Stomach (tissue), 4 donors: ENCODE measurements at regions not wholly inside any gene's neighbourhood (a gene's known extent, or its start where the extent isn't known, plus 50 kb on each side); places are given as distances from the start of the nearest gene placed in this dataset.

ENCODE experiments used
- CTCF ChIP-seq, 7 experiments: fragments of 450-650 bp in 4 of 7; fragments of 200-600 bp in 3 of 7; sonication (generic) in 3 of 7; IDR thresholded peaks; one replicate each; pipeline ENCODE4 v1.5.1; 2016 to 2019; ENCODE audit warnings: antibody characterized with exemption in 7 of 7, control low read depth in 2 of 7, mild to moderate bottlenecking in 1 of 7
- POLR2A ChIP-seq, 4 donors: fragments of 450-650 bp; IDR thresholded peaks; one replicate each; pipeline ENCODE4 v1.6.1; 2016; ENCODE audit warnings: antibody characterized with exemption in 4 of 4, control low read depth in 2 of 4, mild to moderate bottlenecking in 1 of 4, moderate library complexity in 1 of 4

GRCh38 chr11:112797092-112797491 is 164.1 kb upstream of the NCAM1 start:
- no peak for TF ChIP-seq CTCF (IDR thresholded peaks at IDR 0.05)
- TF ChIP-seq POLR2A (IDR thresholded peaks at IDR 0.05): no peak
